ENCODE measurements at regions not wholly inside any gene's neighbourhood (a gene's known extent, or its start where the extent isn't known, plus 50 kb on each side); places are given as distances from the start of the nearest gene placed in this dataset.
A peak's percentile ranks its signal among the peaks of the same experiment; 100 is the strongest.

DNA sequence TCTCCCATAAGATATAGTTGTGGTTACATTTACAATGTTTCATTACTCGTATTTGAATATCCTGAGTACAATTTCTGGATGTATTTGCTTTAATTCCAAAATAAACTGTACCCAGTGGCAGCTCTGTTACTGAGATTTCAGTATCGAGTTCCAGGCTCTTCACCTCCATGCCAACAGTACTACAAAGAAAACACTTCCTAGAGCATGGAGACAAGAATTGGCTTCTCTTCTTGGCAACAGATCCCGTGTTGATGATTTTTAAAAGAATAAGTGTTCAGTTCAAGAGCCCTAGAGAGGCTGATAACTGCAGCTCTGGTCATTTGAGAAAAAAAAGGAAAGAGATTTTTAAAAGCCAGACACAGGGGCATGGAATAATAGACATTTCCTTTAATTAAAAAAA lies 302.8 kb downstream of the EFNB2 start:
- no peak for DNase-seq

DNA sequence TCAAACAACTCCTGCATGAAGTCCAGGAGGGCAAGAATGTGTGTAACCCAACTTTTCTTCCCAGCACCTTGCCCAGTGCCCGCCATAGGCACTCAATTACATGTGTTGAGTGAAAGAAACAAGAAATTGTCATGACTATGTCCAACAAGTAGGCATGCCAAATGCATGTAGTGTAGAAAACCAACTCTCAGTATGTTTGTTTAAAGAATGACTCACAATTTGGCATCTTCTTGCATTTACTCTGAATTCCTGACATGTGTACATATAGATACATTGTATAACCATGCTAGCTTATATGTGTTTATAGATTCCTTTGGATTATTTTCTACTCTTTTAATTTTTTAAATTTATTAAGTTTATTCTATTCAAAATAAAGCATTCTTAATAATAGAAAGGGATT lies 305.0 kb downstream of the EFNB2 start:
- DNase-seq: peak; percentile 76

DNA sequence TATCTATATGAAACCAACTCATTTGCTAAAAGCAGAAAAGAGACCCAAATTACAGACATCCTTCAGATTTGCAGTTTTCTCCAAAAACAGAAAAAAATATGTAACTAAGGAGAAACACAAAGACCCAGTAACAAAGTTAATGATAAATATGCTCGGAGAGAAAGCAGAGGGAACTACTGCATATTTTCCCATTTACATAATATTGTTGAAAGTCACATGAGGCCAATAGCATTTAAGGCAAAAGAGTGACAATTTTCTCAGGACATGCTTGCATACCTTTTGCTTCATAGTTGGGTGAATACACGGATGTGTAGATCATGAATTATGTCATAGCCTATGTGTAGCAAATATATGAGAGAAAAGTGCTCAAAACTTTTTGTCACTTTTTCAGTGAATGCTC lies 310.3 kb downstream of the EFNB2 start:
- DNase-seq: no peak

DNA sequence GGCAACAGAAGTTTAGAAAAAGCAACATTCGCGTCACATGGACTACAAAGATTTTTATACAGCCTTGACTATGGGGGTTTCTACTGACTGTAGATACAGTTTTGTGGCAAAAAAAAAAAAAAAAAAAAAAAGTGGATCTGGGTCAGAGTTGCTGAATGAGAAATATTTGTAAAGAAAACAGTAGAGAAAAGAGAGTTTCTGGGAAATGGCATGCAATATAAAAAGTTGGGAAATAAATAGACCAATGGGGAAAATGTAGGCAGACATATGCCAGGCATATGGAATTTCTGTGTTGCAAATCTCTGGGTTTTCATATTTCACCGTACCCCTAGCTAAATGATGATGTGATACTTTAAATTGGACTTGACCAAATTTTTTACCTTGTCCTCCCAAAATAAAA lies 315.3 kb downstream of the EFNB2 start:
- no peak for DNase-seq

DNA sequence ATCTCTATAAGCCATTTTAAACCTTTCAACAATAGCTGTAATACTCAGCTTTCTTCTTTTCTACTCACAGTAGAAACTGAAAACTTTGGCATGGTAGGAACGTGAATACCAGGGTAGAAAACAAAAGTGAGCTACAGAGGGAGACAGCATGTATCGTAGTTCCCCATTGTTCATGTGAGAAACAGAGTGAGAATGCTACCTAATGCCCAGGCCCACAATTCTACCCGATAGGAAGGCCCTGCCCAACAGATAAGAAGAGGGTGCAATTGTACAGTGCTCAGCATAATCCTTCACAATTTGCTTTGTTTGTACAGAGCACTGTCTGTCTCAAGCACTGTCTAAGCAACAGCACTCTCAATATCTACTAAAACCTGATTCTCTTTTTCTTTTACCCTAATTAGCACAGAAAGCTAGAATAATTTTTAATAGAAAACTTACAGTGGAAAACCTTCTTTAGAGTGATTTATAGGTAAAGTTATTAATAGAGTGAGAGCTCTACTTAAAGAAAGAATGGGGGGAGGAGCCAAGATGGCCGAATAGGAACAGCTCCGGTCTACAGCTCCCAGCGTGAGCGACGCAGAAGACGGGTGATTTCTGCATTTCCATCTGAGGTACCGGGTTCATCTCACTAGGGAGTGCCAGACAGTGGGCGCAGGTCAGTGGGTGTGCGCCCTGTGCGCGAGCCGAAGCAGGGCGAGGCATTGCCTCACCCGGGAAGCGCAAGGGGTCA lies 322.3 kb downstream of the EFNB2 start:
- no peak for DNase-seq

DNA sequence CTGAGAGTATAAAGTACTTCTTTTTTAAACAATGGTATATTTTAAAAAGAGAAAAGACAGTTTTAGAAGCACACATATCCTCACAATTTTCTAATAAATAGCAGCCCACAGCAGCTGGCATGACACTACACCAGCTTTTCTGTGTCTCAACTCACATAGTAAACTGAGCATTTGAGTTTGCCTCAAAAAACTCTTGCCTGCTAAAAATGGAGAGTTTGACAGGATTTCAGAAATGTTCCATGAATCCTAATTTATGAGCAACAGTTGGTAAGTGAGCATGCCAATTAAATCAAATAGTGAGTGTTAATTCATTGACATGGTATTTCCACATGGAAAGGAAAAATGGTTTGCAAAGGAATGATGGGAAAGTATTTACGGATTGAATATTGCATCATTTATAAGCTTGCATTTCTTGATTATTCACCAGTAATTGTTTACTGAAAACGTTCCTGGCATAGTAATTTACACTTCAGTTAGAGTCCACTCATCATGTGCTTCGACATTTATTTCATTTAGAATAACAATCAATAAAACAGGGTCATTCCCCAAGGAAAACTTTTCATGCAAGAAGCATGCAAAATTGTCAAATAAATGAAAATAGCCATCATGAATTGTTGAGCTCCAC lies 323.0 kb downstream of the EFNB2 start:
- DNase-seq: peak; percentile 83

DNA sequence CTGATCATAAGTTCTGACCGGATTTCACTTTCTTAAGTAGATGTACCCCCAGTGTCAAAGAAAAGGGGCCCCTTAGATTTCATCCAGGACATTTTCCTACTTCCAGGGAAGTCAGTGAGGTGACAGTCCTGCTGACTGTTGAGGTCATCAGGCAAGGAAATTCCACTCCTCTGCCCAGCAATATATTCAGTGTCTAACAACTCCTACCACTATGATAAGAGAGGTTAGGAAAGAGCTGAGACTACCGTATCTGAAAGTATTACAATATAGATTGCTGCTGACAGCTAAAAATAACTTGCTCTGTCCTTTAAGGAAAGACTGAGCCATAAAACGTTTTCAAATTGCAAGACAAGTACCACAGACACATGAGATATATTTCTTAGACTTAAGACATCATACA lies 325.1 kb downstream of the EFNB2 start:
- no peak for DNase-seq

DNA sequence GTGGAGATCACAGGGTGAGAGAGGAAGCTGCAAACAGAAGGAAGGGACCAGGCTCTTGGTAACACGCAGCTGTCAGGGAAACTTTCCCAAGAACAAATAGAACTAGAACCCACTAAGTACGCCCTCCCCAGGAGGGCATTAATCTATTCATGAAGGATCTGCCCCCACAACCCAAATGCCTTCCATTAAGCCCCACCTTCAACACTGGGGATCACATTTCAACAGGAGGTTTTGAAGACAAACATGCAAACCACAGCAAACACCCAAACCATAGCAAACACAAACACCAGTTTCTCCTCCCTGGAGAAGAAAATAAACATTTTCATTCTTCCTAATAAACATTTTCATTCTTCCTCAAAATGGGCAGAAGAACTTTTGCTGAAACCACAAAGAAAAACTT lies 329.6 kb downstream of the EFNB2 start:
- no peak for DNase-seq

DNA sequence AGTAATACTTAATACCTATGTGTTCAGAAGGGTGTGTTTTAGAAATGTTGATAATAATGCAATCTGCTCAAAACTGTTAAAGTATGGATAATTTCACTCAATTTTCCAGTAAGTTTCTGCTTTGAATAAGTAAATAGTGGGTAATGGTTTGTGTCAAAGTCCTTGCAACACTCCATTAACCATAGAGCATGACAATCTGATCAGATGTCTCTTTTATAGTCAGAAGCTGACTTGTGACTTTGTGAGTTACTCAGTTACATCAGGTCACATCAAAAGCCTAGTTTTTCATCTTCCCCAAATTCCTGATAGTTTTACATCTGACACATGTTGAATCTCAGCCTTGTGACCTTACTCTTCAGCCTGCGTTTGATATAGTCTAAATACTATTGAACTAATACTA lies 338.0 kb downstream of the EFNB2 start:
- no peak for DNase-seq

DNA sequence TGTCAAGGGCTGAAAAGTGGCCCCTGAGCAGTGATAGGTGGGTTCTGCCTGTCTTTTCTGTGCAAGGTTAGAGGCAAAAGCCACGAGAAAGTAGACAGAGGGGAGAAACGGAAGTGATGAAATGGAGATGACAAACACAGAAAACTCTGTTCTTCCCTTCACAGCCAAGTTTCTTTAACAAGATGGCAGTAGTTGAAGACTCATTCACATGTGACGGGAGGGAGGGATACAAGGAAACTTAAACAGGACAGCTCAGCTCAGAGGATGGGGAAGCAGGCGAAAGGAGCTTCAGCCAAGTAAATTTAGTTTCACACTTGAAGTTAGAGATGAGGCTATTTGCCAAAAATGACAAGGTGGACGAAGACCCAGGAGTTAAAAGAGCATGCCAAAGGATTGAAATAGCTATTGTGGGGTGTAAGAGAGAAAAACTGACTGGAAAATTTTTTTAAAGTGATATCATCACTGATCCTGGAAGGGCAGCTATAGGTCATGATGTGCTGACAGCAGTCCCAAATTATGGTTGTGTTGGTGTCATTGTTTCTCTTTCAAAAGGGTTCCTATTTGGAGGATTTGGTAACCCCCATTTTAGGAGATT lies 347.9 kb downstream of the EFNB2 start:
- DNase-seq: peak; percentile 52

DNA sequence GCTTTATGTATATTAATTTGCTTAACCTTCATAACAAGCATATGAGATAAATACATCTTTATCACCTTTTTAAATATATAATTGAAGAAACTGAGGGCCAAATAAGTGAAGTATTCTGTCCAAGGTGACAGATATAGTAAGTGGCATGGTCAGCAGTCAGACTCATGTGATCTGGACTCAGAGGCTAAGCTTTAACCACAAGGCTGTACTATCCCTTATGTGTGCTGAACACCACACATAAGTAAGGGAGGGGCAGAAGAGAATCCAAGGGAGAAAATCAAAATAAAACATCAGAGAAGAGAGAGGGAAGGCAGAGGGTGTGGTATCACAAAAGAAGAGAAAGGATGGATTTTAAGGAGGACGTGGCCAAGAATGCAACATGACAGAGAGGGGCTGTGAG lies 348.4 kb downstream of the EFNB2 start:
- DNase-seq: no peak

DNA sequence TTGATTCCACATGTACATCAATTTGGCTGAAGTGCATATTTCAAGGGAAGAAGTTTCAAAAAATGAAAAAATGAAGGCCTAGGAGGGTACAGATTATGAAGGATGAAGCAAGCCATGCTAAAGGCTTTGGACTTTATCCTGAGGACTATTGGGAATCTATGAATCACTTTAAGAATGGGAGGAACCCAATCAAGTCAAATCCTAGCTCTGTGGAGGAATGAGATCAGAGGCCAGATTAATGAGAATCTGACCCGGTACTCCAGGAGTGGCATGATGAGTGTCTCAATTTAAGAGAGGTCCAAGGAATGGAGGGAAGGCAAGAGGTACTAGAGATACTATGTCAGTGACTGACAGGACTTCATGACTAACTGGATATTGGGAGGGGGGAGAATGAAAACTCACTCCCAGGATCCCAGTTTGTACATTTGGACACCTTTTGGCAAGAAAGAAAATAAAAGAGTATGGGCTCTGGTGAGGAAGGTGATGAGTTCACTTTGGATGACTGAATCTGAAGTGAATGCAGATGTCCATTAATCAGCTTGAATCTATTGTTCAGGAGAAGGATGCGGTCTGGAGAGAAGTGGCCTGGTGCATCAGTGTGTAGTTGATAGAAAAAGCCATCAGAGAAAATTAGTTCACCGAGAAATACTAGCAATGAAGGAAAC lies 349.0 kb downstream of the EFNB2 start:
- peak; percentile 26 for DNase-seq

DNA sequence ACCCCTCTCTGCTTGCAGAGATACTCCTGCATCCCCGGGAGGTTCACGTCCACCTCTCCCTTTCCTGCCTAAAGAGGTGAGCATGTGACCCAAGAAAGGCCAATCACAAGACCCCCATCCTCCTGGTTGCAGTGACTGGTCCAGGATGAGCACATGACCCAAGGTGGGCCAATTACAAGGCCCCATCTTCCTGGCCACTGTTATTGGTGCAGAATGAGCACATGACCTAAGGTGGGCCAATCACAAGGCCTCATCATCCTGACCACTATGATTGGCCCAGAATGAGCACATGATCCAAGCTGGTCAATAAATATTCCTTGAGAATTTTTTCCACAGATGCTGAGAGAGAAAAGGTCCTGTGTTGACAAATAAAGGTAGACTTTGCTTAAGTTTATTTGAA lies 350.7 kb downstream of the EFNB2 start:
- no peak for DNase-seq

DNA sequence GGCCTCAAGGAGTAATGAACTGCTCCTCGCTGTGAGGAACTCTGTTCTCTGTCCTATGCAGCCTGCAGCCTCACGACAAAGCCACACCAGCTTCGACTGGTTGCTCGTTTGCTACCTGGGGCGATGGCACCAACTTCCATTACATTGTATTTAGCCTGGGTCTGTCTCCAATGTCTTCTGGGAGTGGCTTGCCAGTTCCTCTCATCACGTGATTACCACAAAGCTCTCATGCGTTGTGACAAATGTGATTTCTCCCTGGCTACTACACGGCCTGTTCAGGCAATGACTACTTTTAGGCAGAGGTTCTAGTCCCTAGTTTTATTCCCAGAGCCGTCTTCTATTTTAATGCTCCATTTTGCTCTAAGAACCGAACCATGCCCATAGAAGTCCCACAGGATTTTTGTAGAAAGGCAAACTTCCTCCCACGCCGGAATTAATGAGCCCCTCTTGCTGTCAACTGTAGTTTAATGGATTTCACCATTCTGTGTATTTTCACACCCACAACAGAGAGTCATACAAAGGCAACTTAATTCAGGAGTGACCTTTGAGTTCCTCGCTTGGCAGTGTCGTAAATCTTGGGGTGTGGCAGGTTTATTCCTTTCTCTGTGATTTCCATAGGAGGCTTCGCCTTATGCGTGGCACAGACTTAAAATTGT lies 351.9 kb downstream of the EFNB2 start:
- no peak for DNase-seq

DNA sequence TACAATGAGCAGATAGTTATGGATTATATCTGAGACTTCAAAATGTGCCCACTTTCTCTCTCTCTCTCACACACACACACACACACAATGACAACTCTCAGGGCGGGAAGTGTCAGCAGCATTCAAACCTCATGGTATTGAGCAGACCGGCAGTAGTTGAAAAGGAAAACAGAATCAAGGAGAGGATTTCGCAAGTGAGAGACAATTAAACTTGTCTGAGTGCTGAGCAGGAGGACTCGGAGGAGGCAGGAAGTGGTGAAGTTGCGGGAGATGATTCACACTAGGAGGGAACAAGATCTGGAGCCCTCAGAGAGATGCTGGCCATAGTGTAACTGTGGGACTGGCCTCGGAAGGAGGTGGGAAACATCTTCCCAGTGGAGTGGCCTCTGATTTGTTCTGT lies 353.1 kb downstream of the EFNB2 start:
- peak; percentile 94 for DNase-seq

DNA sequence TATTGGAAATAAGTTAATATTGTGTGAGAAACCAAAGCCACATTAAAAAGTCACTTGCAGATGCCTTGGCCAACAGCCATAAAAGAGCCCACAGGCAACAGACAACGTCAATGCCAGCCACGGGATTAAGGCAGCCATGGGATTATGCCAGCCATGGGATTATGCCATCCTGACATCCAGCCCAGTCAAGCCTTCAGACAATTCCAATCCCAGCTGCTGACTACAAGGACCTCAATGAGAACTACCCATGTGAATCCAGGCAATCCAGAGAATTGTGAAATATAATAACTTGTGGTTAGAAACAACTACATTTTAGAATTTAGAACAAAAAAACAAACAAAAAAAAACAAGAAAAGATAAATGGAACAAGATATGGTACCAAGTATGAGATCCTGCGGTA lies 356.6 kb downstream of the EFNB2 start:
- no peak for DNase-seq

DNA sequence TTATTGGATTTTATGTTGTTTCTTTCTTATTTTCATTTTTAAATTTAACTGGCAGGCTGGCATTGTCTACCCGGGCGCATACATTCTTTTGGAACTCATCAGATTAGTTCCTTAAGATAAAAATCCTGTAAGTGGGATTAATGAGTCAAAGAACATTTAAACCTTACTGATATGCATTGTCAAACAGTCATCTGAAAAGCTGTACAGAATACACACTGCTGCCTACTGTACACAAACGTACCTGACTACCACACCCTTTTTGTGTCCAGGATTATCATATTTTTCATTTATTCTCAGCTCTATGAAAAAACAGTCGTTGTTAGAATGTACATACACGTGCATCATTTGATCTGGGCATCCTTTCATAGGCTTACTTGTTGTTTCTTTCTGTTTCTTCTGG lies 358.3 kb downstream of the EFNB2 start:
- DNase-seq: no peak

DNA sequence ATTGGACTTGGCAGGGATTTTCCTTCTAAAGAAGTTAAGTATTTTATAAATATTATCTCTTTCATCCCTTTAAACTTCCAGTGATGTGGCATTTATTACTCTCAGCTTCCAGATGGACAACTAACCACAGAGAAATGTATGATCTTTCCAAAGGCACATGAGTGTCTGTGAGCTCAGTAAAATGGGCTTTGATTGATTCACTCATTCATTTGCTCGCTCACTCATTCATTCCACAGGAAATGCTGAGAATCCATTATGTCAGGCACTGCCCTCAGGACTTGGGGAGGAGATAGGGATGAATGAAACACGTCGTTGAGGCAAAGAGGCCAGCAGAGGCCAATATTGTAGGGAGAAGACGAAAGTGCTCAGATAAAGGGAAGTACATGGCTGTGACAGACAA lies 359.3 kb downstream of the EFNB2 start:
- peak; percentile 82 for DNase-seq

DNA sequence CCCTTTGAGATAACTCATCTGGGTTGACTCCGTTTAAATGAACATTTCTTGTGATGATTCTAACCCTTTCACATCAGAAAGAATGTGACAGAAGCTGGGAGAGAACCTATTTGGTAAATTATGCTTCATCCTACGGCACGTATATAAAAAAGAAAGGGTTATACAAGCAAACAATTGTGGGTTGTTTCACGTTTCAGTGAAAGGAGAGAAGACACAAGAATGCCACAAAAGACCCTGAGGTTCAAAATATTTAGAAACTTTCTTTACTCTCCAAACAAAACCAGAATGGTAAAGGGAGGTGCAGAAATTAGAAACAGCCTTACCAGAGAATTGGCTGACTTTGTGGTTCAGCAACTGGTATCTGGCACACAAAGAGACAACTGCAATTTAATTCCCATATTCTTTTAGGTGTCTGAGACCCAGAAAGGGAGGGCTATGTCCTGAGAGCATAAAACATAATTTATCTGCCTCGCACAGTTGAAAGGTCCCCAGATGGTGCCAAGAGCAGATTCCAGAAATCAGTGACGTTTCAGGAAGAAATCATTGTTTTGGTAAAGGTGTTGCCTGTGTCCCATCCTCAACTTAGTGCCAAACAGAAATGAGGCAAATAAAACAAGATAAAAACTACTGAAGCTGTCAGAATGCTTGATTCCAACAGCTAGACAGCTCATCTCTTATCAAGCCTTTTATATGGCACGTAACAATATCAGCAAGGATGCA lies 361.4 kb downstream of the EFNB2 start:
- peak; percentile 32 for DNase-seq

DNA sequence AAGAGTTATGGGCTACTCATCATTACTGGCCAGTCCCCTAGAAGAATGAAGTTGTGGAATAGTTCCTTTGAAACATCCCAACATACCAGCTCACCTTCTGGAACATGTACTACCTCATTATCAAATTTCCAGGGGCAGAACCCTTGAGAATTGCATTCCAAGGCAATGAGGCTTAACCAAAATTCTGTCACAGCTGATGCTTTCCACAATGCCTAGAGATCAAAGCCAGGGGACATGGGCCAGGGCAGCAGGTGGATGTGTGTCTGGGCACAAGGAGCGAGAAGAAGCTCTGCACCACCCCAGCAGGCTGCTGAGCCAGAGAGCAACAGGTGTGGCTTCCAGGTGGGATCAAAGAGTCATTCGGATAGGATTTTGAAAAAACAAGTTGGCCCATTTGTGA lies 362.1 kb downstream of the EFNB2 start:
- DNase-seq: peak; percentile 26

DNA sequence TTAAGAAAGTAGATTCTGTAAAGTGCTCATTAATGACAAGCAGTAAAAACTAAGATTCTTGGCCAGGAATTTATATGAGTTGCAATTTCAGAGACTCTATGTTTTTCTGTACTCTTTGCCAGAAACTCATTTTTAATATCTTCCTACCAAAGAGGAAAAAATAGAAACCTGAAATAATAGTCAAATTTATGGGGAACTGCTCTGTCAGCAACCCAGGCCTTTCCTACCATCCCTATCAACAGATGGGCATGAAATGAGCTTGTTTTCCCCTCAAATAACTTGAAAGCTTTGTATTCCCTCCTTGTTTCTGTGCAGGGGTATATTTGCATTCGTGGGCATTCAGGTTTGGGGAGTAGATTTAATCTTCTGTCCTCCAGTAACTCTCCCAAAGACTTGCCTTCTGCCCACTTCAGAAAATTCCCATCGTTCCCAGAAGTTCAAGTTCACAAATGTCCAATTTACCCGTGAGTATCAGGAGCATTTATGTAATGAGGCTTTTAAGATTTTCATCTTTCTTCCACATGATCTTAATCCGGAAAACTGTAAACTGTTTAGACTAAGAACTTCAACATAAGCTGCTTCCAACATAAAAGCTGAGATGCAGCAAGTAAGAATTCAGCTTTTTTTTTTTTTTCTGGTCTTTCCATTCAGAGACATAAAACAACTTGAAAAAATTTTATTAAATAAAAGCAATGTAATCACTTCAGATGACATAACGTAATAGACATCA lies 363.1 kb downstream of the EFNB2 start:
- DNase-seq: no peak

DNA sequence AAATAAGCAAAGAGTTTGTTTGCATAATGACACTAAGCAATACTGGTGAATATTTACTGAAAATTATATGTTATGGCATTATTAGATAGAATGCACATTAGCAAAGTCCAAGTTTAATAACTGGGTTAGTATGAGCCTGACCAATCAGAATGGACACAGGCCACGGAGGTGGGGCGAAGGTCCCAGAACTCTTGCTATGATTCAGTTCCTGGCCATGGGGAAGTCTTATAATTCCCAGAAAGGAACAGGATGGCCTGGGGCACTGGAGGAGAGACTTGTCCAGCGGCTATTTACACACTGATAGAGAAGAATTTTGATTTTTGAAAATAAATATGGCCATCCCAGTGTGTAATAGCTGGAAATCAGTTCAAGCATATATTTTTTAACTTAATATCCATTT lies 372.0 kb downstream of the EFNB2 start:
- no peak for DNase-seq

All from fibroblast of skin of right quadriceps (primary cell).